H9 (cell line): ENCODE measurements at regions not wholly inside any gene's neighbourhood (a gene's known extent, or its start where the extent isn't known, plus 50 kb on each side); places are given as distances from the start of the nearest gene placed in this dataset.
A peak's percentile ranks its signal among the peaks of the same experiment; 100 is the strongest.

Source experiments
- DNase-seq: peaks from one replicate; pipeline ENCODE4 v3.0.0-alpha.2; 2017
- H2AFZ ChIP-seq: one replicate; pipeline ENCODE4 v1.6.1; 2013; ENCODE audit warnings: mild to moderate bottlenecking, low read length, control low read depth, moderate library complexity
- H2AK5ac ChIP-seq: 2 replicates; pipeline ENCODE4 v1.6.1; 2013; ENCODE audit warnings: low read length, control low read depth, mixed read lengths; ENCODE audit not compliant: insufficient read length
- H2BK120ac ChIP-seq: one replicate; pipeline ENCODE4 v1.6.1; 2013; ENCODE audit warnings: low read depth, mild to moderate bottlenecking, low read length, control low read depth, inconsistent platforms; ENCODE audit not compliant: poor library complexity, severe bottlenecking
- H2BK12ac ChIP-seq: 2 replicates; pipeline ENCODE4 v1.6.1; 2013; ENCODE audit warnings: low read length, control low read depth, mixed read lengths, low read depth; ENCODE audit not compliant: insufficient read length
- H2BK15ac ChIP-seq: 2 replicates; pipeline ENCODE4 v1.6.1; 2013; ENCODE audit warnings: low read depth, low read length, control low read depth
- H2BK20ac ChIP-seq: one replicate; pipeline ENCODE4 v1.6.1; 2013; ENCODE audit warnings: low read depth, mild to moderate bottlenecking, low read length, control low read depth, inconsistent platforms; ENCODE audit not compliant: poor library complexity, severe bottlenecking
- H2BK5ac ChIP-seq: 2 replicates; pipeline ENCODE4 v1.6.1; 2013; ENCODE audit warnings: low read length, control low read depth, mixed read lengths; ENCODE audit not compliant: insufficient read length
- H3K14ac ChIP-seq: 2 replicates; pipeline ENCODE4 v1.6.1; 2013; ENCODE audit warnings: low read length, control low read depth; ENCODE audit not compliant: insufficient read depth
- H3K18ac ChIP-seq: 2 replicates; pipeline ENCODE4 v1.6.1; 2013; ENCODE audit warnings: low read depth, mild to moderate bottlenecking, mixed read lengths, low read length, control low read depth; ENCODE audit not compliant: insufficient read length
- H3K23ac ChIP-seq: 2 replicates; pipeline ENCODE4 v1.6.1; 2013; ENCODE audit warnings: low read length, control low read depth, mixed read lengths, low read depth; ENCODE audit not compliant: insufficient read length
- H3K23me2 ChIP-seq: 2 replicates; pipeline ENCODE4 v1.6.1; 2013; ENCODE audit warnings: low read depth, mild to moderate bottlenecking, mixed read lengths, low read length, control low read depth; ENCODE audit not compliant: insufficient read length, poor library complexity, severe bottlenecking
- H3K27ac ChIP-seq: 2 replicates; pipeline ENCODE4 v1.5.1; 2013; ENCODE audit warnings: low read length, control low read depth, mixed read lengths, low read depth; ENCODE audit not compliant: insufficient read length
- H3K27me3 ChIP-seq: 2 replicates; pipeline ENCODE4 v1.6.1; 2013; ENCODE audit warnings: low read length, control low read depth, inconsistent platforms; ENCODE audit not compliant: insufficient read depth
- H3K4ac ChIP-seq: 2 replicates; pipeline ENCODE4 v1.6.1; 2013; ENCODE audit warnings: low read depth, mild to moderate bottlenecking, control low read depth, inconsistent platforms, low read length, moderate library complexity
- H3K4me1 ChIP-seq: 2 replicates; pipeline ENCODE4 v1.6.1; 2013; ENCODE audit warnings: low read length, control low read depth, inconsistent platforms; ENCODE audit not compliant: insufficient read depth
- H3K4me2 ChIP-seq: 2 replicates; pipeline ENCODE4 v1.6.1; 2013; ENCODE audit warnings: low read length, control low read depth, mixed read lengths; ENCODE audit not compliant: insufficient read length, insufficient read depth
- H3K56ac ChIP-seq: 2 replicates; pipeline ENCODE4 v1.6.1; 2013; ENCODE audit warnings: low read depth, mild to moderate bottlenecking, mixed read lengths, low read length, control low read depth; ENCODE audit not compliant: insufficient read length
- H3K79me1 ChIP-seq: 2 replicates; pipeline ENCODE4 v1.6.1; 2013; ENCODE audit warnings: low read depth, mild to moderate bottlenecking, moderate library complexity, low read length, control low read depth, inconsistent platforms; ENCODE audit not compliant: insufficient read depth, poor library complexity, severe bottlenecking
- H3K79me2 ChIP-seq: 2 replicates; pipeline ENCODE4 v1.6.1; 2013; ENCODE audit warnings: low read length, control low read depth, inconsistent platforms; ENCODE audit not compliant: insufficient read depth
- H3K9ac ChIP-seq: 2 replicates; pipeline ENCODE4 v1.6.1; 2013; ENCODE audit warnings: low read length, control low read depth, mixed read lengths; ENCODE audit not compliant: insufficient read length; ENCODE audit errors: extremely low read depth
- H3K9me3 ChIP-seq: one replicate; pipeline ENCODE4 v1.6.1; 2013; ENCODE audit warnings: low read depth, low read length, inconsistent platforms; ENCODE audit not compliant: control insufficient read depth
- H3T11ph ChIP-seq: one replicate; pipeline ENCODE4 v1.6.1; 2013; ENCODE audit warnings: mild to moderate bottlenecking, low read length, control low read depth, inconsistent platforms
- H4K20me1 ChIP-seq: one replicate; pipeline ENCODE4 v1.6.1; 2013; ENCODE audit not compliant: control insufficient read depth, insufficient read length, insufficient read depth
- H4K5ac ChIP-seq: 2 replicates; pipeline ENCODE4 v1.6.1; 2013; ENCODE audit warnings: low read depth, mild to moderate bottlenecking, mixed read lengths, low read length, control low read depth; ENCODE audit not compliant: insufficient read length
- H4K8ac ChIP-seq: replicated peaks from 2 replicates; pipeline ENCODE4 v1.6.1; 2013; ENCODE audit warnings: low read length, control low read depth, mixed read lengths, low read depth; ENCODE audit not compliant: insufficient read length
- H4K91ac ChIP-seq: 2 replicates; pipeline ENCODE4 v1.6.1; 2013; ENCODE audit warnings: low read depth, mild to moderate bottlenecking, moderate library complexity, mixed read lengths, low read length, control low read depth; ENCODE audit not compliant: insufficient read length
- H3K27ac Mint-ChIP-seq, 3 experiments: 2 replicates in 2 of 3; 3 replicates in 1 of 3; pipeline ENCODE4 v1.8.0; 2020 to 2021; ENCODE audit warnings: mixed read lengths in 3 of 3, mild to moderate bottlenecking in 1 of 3, moderate library complexity in 1 of 3
- H3K27me3 Mint-ChIP-seq: 2 replicates; pipeline ENCODE4 v1.8.0; 2021; ENCODE audit warnings: low read depth, mild to moderate bottlenecking, moderate library complexity, mixed read lengths
- H3K36me3 Mint-ChIP-seq, 3 experiments: 2 replicates in 2 of 3; 3 replicates in 1 of 3; pipeline ENCODE4 v1.8.0; 2020 to 2021; ENCODE audit warnings: low read depth in 3 of 3, mixed read lengths in 3 of 3; ENCODE audit not compliant: insufficient read depth in 1 of 3
- H3K4me1 Mint-ChIP-seq, 2 experiments: 2 replicates each; pipeline ENCODE4 v1.8.0; 2020; ENCODE audit warnings: mixed read lengths in 2 of 2
- H3K4me3 Mint-ChIP-seq, 2 experiments: 2 replicates in 1 of 2; 3 replicates in 1 of 2; pipeline ENCODE4 v1.8.0; 2020 to 2021; ENCODE audit warnings: mild to moderate bottlenecking in 2 of 2, mixed read lengths in 2 of 2, moderate library complexity in 1 of 2
- H3K9me3 Mint-ChIP-seq, 2 experiments: 2 replicates in 1 of 2; 3 replicates in 1 of 2; pipeline ENCODE4 v1.8.0; 2020; ENCODE audit warnings: mild to moderate bottlenecking in 2 of 2, mixed read lengths in 2 of 2, moderate library complexity in 1 of 2
- CTCF ChIP-seq: fragments of 200-600 bp; sonication (generic); conservative IDR thresholded peaks from 3 replicates; pipeline ENCODE4 v1.8.0; 2021; ENCODE audit warnings: antibody characterized with exemption, mild to moderate bottlenecking
- WGBS: extraction: QIAGEN DNeasy Blood & Tissue Kit; methylation state at CpG from one replicate; pipeline ENCODE4 v1.1.7; 2013; ENCODE audit warnings: missing lambda C conversion rate, low lambda C conversion rate, mixed read lengths; ENCODE audit not compliant: insufficient read length; ENCODE audit errors: extremely low coverage; 5-methylcytosine and 5-hydroxymethylcytosine counted together

GRCh38 chr2:38467768-38468455 is 90.8 kb upstream of the ATL2 start:
- Histone ChIP-seq H3K79me2 (no peaks in the 10 kb centered on the region), H2BK15ac (no peak overlapping the region), H2BK120ac (no peak overlapping the region), H3T11ph (no peak overlapping the region), H4K20me1 (no peaks in the 10 kb centered on the region), H3K27me3 (no peaks in the 10 kb centered on the region), H3K4me2 (no peak overlapping the region), H4K5ac (no peak overlapping the region), H3K9ac (no peak overlapping the region), H3K23me2 (no peaks in the 10 kb centered on the region), H2AK5ac (no peak overlapping the region), H3K18ac (no peak overlapping the region), H3K4ac (no peak overlapping the region), H3K23ac (no peak overlapping the region), H3K79me1 (no peaks in the 10 kb centered on the region), H4K91ac (no peak overlapping the region), H2BK12ac (no peak overlapping the region), H3K56ac (no peak overlapping the region), H3K4me1 (no peaks in the 10 kb centered on the region), H3K27ac (no peak overlapping the region), H4K8ac (no peak overlapping the region), H3K9me3 (no peaks in the 10 kb centered on the region), H2BK20ac (no peak overlapping the region), H2BK5ac (no peak overlapping the region), H2AFZ (no peak overlapping the region), H3K14ac (no peak overlapping the region)
- peaks cover 4% of the 10 kb centered on the region for H3K27me3 Mint-ChIP-seq
- TF ChIP-seq CTCF, result no peak
- peaks cover 3% of the 10 kb centered on the region in 2 experiments for H3K4me1 Mint-ChIP-seq
- H3K9me3 Mint-ChIP-seq, result no peaks in the 10 kb centered on the region
- peak overlapping the region in 1 of 3 experiments; percentile 84; a peak in 1 of 7 replicates for H3K27ac Mint-ChIP-seq
- WGBS, result no CpG with 5 or more reads among the region's 3 CpGs
- DNase-seq, result no peak
- H3K4me3 Mint-ChIP-seq, result no peak overlapping the region
- no peaks in the 10 kb centered on the region for H3K36me3 Mint-ChIP-seq
